ENCODE measurements at regions not wholly inside any gene's neighbourhood (a gene's known extent, or its start where the extent isn't known, plus 50 kb on each side); places are given as distances from the start of the nearest gene placed in this dataset.

DNA sequence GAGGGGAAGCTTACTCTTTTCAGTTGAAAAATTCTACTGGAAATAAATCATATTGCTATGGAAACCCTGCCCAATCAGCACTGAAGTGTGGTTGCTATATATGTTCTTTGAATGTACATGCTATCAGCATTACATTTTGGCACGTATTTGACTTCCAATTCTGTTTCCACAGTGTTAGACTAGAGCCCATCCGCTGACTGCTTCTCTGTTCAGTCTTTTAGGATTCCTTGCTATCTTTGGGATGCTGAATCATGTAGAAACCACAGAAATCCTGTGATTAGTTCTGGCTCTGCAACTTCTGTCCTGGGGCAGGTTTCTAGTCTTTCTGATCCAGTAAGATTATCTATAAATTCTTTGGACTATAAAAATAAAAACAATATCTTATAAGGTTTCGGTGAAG is 128.2 kb upstream of the SLC7A14 start:
- TF ChIP-seq, protein P1, sequence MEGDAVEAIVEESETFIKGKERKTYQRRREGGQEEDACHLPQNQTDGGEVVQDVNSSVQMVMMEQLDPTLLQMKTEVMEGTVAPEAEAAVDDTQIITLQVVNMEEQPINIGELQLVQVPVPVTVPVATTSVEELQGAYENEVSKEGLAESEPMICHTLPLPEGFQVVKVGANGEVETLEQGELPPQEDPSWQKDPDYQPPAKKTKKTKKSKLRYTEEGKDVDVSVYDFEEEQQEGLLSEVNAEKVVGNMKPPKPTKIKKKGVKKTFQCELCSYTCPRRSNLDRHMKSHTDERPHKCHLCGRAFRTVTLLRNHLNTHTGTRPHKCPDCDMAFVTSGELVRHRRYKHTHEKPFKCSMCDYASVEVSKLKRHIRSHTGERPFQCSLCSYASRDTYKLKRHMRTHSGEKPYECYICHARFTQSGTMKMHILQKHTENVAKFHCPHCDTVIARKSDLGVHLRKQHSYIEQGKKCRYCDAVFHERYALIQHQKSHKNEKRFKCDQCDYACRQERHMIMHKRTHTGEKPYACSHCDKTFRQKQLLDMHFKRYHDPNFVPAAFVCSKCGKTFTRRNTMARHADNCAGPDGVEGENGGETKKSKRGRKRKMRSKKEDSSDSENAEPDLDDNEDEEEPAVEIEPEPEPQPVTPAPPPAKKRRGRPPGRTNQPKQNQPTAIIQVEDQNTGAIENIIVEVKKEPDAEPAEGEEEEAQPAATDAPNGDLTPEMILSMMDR (IDR thresholded peaks at IDR 0.05; ENCODE audit: insufficient read depth, low read depth, low read length), result no peak
- TF ChIP-seq EZH2 (IDR thresholded peaks at IDR 0.05; ENCODE audit: insufficient read depth, low read length), result no peak
